HG02884 (cell line): ENCODE measurements at regions not wholly inside any gene's neighbourhood (a gene's known extent, or its start where the extent isn't known, plus 50 kb on each side); places are given as distances from the start of the nearest gene placed in this dataset.
"Not testable (repeated sequence)": the region's sequence is repeated elsewhere in the genome, so short reads cannot be mapped to it uniquely, and the experiment has no call there.

Source experiments
- ATAC-seq: cut with Tn5 transposase; IDR thresholded peaks from one replicate; pipeline ENCODE4 v1.9.1; 2021; ENCODE audit warnings: mild to moderate bottlenecking, moderate library complexity; ENCODE audit not compliant: unreplicated experiment

DNA sequence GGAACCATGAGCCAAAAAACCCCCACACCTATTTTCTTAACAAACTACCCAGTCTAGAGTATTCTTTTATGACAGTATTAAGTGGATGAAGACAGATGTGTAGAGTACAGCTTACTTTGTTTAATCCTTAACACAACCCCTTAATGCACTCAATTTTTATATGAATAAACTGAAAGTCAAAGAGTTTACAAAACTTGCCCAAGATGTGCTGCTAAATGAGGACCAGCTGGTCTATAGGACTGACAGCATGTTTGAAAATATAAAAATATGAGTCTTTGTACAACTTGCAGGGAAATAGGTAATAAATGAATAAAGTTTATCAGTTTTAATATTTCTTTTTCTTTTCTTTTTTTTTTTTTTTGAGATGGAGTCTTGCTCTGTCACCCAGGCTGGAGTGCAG, 102.3 kb downstream of the ZFY start:
- ATAC-seq, result no peak

DNA sequence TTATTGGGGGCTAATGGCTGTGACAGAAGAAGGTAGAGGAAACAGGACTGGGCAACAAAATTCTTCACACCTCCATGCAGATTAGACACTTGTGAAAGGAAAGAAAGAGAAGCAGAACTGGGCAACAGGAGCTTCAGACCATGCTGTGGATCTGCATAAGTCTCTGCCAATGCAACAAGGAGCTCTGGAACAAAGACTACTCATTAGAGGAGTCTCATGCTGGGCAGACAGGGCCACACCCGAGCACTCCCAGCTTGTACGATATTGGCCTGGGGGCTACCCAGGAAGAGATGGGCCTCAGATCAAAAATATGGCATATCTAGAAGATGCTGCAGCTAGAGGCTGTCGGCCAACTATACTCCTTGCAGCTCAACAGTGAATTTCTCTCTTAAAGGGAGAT, 105.2 kb downstream of the ZFY start:
- ATAC-seq, result no peak

DNA sequence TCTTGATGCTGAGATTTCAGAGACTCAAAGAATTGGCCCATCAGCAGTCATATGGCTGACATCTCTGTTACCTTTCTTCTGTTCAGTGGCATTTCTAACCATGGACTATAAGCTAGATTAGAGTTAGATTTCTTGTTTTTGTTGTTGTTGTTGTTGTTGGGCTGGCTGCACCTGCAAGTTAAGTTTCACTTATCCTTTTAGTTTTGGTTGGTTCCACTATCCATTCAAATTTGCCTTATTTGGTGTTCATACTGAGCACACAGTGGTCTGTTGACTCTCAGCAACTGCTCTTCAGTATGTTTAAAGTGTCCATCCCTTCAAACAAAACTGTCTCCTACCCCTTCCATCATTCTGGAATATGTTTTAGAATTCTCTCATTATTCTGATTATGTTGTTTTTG, 106.8 kb downstream of the ZFY start:
- no peak for ATAC-seq

DNA sequence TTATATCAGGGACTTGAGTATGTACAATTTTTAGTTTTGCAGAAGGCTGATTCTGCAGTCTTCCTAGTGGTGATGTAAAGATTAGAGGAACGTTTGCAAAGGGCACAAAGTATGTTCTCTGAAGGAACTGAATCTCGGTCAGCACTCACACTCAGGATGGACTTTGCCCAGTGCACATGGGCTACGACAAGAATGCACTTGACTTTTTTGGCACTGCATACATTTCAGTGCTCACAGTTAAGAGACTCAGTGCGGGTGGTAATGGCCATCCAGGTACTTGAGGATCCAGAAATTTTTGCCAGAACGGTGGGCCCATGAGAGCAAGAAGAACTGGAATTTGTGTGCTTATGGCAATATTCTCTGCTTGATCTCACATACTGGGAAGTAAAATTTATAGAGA, 107.7 kb downstream of the ZFY start:
- ATAC-seq, result no peak

DNA sequence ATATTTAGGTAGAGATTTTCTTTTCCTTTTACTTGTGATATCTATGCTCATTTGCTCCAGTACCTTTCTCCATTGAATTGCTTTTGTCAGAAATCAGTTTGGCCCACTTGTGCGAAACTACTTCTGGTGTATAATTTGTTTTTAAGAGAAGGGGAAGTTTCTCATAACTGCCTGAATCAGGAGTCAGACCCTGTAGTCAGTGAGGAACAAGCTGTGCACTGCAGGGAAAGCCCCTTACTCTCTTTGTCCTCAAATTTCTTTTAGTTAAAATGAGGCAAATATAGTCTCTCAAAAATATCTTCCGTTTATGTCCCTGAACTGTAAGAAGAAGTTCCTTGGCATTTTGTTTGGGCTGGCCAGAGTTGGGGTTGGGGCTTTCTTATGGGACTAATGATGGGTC, 109.9 kb downstream of the ZFY start:
- ATAC-seq, result peak; percentile 42

DNA sequence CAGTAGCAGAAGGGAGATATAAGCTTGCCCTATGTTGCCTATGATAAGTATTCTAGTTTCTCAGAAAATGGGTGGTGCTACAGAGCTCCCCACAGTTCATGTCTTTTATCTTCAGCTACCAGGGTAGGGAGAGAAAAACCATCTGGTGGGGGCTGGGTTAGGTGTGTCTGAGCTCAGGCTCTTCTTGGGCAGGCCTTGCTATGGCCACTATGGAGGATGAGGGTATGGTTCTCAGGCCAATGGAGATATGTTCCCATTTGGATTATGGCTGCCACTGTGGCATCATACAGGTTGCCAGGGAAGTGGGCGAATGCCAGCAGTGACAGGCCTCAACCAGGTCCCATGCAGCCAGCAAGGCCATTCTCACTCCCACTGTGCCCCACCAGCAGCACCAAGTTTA, 120.3 kb downstream of the ZFY start:
- ATAC-seq, result not testable (repeated sequence)

DNA sequence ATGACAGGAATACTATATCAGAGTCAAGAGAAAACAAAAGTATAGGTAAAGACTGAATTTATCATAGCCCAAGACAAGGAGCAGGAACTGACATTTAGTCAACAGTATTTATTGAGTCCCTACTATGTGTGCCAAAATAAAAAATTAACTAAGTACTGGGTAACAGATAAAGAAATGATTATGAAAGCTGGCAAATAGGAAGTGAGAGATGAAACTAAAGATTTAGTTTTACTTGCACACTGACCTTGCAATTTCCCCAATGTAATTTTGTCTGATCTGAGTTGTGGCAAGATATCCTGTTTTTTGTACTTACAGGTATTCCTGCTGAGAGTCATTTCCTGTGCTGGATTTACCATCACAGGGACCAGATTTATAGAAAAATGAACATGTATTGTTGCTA, 123.2 kb downstream of the ZFY start:
- not testable (repeated sequence) for ATAC-seq

DNA sequence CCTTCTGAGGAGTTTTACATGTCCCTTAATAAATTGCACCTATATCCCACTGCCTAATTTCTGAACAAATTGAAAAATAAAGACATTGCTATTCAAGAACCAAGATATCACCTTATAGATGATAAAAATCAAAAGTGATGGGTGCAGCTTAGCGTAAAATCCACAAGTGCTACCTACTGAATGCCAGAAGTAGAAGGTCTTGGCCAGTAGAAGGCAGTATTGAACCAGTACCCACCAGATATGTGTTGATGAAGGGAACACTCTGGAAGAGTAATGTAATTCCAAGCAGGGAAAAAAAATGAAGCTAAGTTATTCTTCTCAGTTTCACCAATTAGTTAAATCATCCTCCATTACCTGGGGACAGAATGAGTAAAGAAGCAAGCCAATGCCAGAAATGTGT, 125.5 kb downstream of the ZFY start:
- ATAC-seq, result not testable (repeated sequence)

DNA sequence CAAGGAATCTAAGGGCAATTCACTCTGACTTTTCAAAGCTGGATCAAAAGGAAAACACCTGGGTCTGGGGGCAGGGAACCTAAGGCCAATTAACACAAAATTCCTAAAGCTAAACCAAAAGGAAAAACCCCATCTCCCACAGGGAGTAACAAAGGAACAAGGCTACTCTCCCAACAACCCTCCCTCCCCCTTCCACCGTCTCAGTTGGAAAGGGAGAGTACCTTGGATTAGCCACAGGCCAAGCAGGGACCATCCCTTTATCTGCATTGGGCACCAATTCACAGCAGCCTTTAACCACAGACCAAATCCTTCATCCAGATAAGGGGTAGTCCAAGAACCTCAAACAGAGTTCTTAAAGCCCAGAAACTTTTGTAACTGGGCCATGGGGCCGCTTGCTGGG, 153.0 kb downstream of the ZFY start:
- not testable (repeated sequence) for ATAC-seq

DNA sequence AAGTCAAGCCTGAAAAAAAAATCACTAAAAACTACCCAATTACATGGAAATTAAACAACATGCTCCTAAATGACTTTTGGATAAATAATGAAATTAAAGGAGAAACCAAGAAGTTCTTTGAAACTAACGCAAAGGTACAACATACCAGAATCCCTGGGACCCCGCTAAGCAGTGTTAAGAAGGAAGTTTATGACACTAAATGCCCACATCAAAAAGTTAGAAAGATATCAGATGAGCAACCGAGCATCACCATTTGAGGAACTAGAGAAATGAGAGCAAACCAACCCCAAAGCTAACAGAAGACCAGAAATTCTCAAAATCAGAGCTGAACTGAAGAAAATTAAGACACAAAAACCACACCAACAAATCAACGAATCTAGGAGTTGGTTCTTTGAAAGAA, 173.5 kb downstream of the ZFY start:
- ATAC-seq, result not testable (repeated sequence)

DNA sequence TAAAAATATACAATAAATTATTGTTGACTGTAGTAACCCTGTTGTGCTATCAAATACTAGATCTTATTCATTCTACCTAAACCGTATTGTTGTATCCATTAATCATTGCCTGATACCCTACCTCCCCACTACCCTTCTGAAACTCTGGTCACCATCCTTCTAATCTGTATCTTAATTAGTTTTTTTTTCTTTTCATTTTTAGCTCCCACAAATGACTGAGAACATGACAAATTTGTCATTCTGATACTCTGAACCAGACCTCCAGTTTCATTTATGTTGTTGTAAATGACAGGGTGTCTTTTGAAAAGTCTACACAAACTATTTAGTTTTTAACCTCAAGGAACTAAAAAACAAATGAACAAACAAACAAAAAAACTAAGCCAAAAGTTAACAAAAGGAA, 185.1 kb downstream of the ZFY start:
- peak; percentile 93 for ATAC-seq

DNA sequence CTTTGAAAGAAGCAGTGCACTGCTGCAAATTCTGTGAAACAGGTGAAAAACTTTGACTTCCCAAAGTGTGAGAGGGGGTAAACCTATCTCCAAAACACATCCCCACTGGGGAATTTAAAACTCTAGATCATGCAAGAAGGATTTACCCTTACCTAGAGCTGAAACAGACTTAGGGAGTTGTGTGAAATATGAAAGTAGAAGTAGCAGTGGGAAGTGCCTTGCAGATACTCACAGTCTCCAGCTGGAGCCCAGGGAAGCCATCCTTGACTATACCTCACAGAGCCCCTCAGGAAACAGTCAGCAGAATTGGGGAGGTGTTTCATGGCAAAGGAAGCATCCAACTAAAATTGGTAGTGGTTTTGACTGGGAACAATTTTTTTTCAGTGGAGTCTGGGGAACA, 185.5 kb downstream of the ZFY start:
- ATAC-seq, result peak; percentile 67

DNA sequence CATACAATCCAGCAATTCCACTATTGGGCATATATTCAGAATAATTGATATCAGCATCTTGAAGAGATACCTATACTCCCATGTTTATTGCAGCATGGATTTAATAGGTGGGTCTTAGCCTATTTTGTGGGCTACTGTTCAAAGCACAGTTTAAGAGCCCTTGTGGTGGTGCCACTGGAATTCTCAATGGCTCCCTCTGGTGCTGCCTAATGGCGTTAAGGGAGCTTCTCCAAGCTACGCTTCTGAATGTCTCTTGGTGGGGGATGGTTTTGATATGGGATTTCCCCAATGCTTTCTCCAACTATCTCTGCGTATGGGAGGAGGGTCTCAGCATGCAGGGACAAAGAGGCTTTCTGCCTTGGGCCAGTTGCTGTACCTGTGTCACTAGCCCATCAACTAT, 188.3 kb downstream of the ZFY start:
- ATAC-seq, result not testable (repeated sequence)

DNA sequence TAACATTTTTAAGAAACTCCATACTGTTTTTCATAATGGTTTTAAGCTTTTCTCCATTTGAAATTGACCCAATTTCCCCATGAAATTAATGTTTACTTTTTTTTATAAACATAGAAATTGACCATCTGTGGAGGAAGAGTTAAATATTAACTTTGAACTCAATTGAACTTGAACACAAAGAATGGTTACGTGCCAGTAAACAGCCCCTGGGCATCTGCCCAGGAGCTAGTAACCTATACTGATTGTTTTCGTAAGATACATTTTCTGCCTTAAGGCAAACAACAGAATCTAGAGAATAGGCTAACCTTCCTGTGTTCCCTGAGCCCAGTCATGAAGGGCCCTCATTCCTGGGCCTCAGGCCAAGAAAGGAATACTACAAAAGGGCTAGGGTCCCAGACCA, 235.9 kb downstream of the ZFY start:
- not testable (repeated sequence) for ATAC-seq

DNA sequence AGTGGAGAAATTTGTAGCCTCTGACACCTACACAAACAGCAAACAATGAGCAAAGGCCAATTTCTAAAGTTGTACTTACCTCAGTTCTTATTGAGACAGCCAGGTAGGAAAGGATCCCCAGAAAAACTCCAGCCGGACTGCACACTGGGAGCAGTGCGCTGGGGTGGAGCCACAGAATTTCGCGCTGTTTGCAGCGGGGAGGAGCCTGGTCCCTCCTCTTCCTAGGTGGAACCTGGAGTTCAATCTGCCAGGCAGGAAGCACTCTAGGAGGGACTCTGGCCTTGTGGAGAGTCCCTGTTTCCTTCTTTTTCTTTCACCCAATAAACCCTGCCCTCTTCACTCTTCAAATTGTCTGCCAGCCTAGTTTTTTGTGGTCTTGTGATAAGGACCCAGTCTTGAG, 259.9 kb downstream of the ZFY start:
- not testable (repeated sequence) for ATAC-seq

DNA sequence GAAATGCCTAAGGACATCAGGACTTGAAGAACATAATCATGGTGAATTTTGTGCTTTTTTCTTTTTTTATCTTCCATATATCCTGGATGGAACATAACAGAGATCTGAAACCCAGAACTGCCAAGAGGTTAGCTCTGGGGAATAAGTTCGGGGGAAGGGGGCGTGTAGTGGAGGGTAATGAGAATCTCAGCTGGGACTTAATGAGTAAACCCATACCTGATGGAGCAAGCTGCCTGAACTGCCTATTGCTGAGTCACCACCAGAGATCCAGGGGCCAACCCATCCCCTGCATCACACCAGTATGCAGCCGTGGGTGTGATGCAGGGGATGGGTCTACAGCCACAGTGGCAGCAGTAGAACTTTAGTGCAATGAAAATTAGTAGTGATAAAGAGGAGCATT, 267.1 kb downstream of the ZFY start:
- ATAC-seq, result not testable (repeated sequence)

DNA sequence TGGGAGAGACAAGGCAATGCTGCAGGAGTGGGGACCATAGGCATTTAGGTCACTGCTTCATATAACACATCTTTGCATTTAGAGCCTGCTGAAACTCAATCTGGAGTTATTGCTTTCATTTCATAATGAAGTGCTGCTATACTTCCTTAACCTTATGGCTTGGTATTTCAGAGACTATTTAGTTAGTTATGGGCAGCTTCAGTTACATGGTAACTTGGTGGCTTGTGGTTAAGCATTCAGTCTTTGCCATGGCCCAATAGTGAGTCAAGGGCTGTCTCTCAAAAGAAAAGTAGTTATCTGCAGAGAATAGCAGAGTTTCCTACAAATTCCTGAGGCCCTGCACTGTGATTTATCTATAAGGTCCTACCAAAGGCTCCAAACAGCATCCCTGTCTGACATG, 271.6 kb downstream of the ZFY start:
- not testable (repeated sequence) for ATAC-seq

DNA sequence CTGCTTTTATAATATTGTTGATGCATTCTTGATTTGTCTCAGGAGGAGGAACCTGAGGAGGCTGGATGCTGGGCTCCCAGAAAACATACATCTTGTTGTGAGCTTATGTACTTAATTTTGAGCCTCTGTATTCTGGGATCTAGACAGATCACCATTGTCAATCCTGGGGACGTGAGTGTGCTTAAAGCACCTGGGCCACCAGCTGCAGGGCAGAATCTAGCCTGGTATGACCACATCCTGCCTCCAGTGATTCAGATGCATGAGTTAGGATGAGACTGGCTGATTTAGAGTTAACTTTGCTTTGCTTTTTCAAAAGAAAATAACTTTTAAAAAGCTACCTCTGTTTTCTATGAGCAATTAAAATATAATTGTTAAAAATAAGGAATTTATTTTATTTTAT, 278.0 kb downstream of the ZFY start:
- not testable (repeated sequence) for ATAC-seq

DNA sequence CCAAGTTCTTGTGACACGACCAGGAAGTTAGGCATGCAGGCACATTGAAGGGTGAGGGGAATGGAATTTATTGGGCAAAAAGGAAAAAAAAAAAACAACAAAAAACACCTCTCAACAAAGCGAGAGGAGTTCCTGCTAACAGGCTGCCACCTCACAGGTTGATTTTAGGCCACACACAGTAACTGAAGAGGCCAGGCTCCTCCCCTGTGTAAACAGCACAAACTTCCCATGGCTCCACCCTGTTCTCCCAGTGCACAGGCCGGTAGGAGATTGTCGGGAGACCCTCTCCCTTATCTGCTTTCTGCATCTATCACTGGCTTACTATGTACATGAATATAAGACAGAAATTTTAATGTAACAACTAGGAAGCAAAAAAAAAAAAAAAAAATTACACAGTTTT, 283.0 kb downstream of the ZFY start:
- peak; percentile 22 for ATAC-seq

DNA sequence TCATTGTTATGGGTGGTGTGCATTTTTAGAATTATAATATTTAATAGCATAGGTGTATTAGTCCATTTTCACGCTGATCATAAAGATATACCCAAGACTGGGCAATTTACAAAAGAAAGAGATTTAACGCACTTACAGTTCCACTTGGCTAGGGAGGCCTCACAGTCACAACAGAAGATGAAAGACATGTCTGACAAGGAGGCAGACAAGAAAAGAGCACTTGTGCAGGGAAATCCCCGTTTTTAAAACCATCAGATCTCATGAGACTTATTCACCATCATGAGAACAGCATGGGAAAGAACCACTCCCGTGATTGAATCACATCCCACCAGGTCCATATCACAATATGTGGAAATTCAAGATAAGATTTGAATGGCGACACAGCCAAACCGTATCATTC, 283.4 kb downstream of the ZFY start:
- peak; percentile 45 for ATAC-seq

DNA sequence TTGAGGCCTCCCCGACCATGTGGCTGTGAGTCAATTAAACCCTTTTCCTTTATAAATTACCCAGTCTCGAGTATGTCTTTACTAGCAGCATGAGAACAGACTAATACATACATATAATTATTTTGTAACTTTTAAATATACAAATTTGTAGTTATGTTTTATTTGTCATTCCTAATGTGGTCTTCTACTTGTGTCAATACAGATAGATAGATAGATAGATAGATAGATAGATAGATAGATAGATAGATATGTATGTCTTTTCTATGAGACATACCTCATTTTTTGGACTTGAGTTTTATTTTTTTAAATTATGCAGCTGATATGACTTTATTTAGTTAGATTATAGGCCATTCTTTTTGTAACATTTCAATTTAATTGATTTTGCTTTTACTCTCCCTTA, 316.0 kb upstream of the TGIF2LY start:
- ATAC-seq, result not testable (repeated sequence)

DNA sequence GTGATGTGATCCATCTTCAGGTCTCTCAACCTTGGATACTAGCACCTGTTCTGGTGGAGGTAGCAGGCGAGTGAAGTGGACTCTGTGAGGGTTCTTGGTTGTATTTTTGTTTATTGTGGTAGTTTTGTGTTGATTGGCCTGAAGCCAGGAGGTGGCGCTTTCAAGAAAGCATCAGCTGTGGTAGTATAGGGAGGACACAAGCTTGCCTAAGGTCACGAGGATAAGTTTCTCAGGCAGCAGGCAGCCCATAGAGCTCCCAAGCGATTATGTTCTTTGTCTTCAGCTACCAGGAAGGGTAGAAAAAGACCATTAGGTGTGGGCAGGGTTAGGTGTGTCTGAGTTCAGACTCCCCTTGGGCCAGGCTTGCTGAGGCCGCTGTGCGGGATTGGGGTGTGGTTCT, 290.8 kb upstream of the TGIF2LY start:
- ATAC-seq, result not testable (repeated sequence)

DNA sequence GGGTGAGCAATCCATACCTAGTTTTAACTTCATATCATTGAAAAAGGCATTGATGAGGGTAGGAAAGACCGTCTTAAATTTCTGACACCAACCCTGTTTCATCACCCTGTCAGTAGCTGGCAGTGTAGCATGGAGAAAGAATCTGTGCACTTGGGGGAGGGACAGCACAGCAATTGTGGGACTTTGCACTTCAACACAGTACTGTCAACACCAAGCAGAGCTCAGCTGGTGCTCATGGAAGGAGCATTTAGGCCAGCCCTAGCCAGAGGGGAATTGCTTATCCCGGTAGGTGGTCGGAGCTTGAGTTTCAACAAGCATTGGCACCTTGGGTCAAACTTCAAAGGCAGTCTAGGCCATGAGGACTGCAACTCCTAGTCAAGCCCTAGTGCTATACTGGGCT, 281.6 kb upstream of the TGIF2LY start:
- ATAC-seq, result not testable (repeated sequence)

DNA sequence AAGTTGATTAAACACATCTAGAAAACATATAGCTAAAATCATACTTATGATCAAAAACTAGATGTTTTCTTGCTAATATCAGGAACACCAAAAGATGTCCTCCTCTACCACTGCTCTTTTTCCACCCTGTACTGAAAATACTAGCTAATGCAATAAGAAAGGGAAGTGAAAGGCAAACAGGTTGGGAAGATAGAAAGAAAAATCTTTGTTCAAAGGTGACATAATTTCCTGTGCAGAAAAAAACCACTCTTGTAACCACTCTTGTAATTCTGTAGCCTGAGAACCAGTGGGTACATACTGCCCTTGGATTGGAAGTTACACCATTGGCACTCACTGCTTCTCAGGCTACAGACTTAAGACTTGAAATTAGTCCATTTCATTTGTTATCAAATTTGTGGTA, 258.9 kb upstream of the TGIF2LY start:
- ATAC-seq, result peak; percentile 78
